Uterus (tissue), 3 donors: ENCODE measurements at regions not wholly inside any gene's neighbourhood (a gene's known extent, or its start where the extent isn't known, plus 50 kb on each side); places are given as distances from the start of the nearest gene placed in this dataset.

ENCODE experiments used
- DNase-seq, 2 donors: peaks; one replicate each; pipeline ENCODE4 v3.0.0-alpha.2; 2019 to 2020
- H3K27ac ChIP-seq, 2 donors: fragments of 200-600 bp; sonication (generic); 1 replicate in 1 of 2; 2 replicates in 1 of 2; pipeline ENCODE4 v1.5.1; 2016 to 2018
- H3K27me3 ChIP-seq, 2 donors: fragments of 200-600 bp; sonication (generic); one replicate each; pipeline ENCODE4 v1.5.1; 2018 to 2019; ENCODE audit warnings: control low read depth in 1 of 2
- H3K36me3 ChIP-seq, 2 donors: fragments of 200-600 bp; sonication (generic); one replicate each; pipeline ENCODE4 v1.5.1; 2019; ENCODE audit warnings: control low read depth in 1 of 2
- H3K4me1 ChIP-seq, 2 donors: fragments of 200-600 bp; sonication (generic); one replicate each; pipeline ENCODE4 v1.5.1; 2018 to 2019; ENCODE audit warnings: control low read depth in 1 of 2
- H3K4me3 ChIP-seq, 2 donors: fragments of 200-600 bp; sonication (generic); 1 replicate in 1 of 2; 2 replicates in 1 of 2; pipeline ENCODE4 v1.5.1; 2018 to 2019; ENCODE audit warnings: mild to moderate bottlenecking in 1 of 2
- H3K9me3 ChIP-seq, 2 donors: fragments of 200-600 bp; sonication (generic); one replicate each; pipeline ENCODE4 v1.5.1; 2019; ENCODE audit warnings: control low read depth in 1 of 2
- CTCF ChIP-seq, 4 experiments: fragments of 200-600 bp in 2 of 4; fragments of 450-650 bp in 2 of 4; sonication (generic) in 2 of 4; IDR thresholded peaks; one replicate each; pipeline ENCODE4 v1.5.1; 2016 to 2019; ENCODE audit warnings: antibody characterized with exemption in 4 of 4, mild to moderate bottlenecking in 2 of 4, moderate library complexity in 1 of 4
- POLR2A ChIP-seq, 2 donors: fragments of 450-650 bp; IDR thresholded peaks; one replicate each; pipeline ENCODE4 v1.6.1; 2016; ENCODE audit warnings: antibody characterized with exemption in 2 of 2, mild to moderate bottlenecking in 1 of 2, moderate library complexity in 1 of 2
- intact Hi-C: fragments of 100-400 bp; cut with DNase I; formaldehyde crosslinking; loops from one replicate; pipeline ENCODE4 v1.15.1; 2023; ENCODE audit warnings: low total_unique reads
- donor health status: DM: yes; HTN: yes; CAD: no.

- H3K9me3 ChIP-seq, result no peaks in the 10 kb centered on the region
- TF ChIP-seq CTCF (IDR thresholded peaks at IDR 0.05), result no peak
- no peak for TF ChIP-seq POLR2A (IDR thresholded peaks at IDR 0.05)
- H3K36me3 ChIP-seq, result no peaks in the 10 kb centered on the region
- no peaks in the 10 kb centered on the region for H3K4me1 ChIP-seq
- no peak overlapping the region for H3K27ac ChIP-seq
- intact Hi-C loops, result no loop called here
- no peak overlapping the region for H3K4me3 ChIP-seq
- H3K27me3 ChIP-seq, result no peaks in the 10 kb centered on the region
- DNase-seq, result no peak
These were observed 484.1 kb downstream of the SMARCA1 start for GRCh38 chrX:129039176-129039575.

- no peaks in the 10 kb centered on the region for H3K4me1 ChIP-seq
- no peaks in the 10 kb centered on the region for H3K27me3 ChIP-seq
- TF ChIP-seq CTCF (IDR thresholded peaks at IDR 0.05) (no peak), POLR2A (IDR thresholded peaks at IDR 0.05) (no peak)
- H3K9me3 ChIP-seq, result no peaks in the 10 kb centered on the region
- H3K4me3 ChIP-seq, result no peak overlapping the region
- intact Hi-C loops, result no loop called here
- no peaks in the 10 kb centered on the region for H3K36me3 ChIP-seq
- no peak overlapping the region for H3K27ac ChIP-seq
- DNase-seq, result no peak
These were observed 485.9 kb downstream of the SMARCA1 start for GRCh38 chrX:129037389-129037788.

- TF ChIP-seq CTCF (IDR thresholded peaks at IDR 0.05), result no peak
- TF ChIP-seq POLR2A (IDR thresholded peaks at IDR 0.05), result no peak
- intact Hi-C loops, result no loop called here
- Histone ChIP-seq H3K27ac (no peak overlapping the region), H3K4me3 (no peak overlapping the region), H3K36me3 (no peaks in the 10 kb centered on the region), H3K27me3 (no peaks in the 10 kb centered on the region), H3K9me3 (no peaks in the 10 kb centered on the region), H3K4me1 (no peaks in the 10 kb centered on the region)
- no peak for DNase-seq
These were observed 488.1 kb downstream of the SMARCA1 start for GRCh38 chrX:129035180-129035579.

- Histone ChIP-seq H3K9me3 (no peaks in the 10 kb centered on the region), H3K4me3 (no peak overlapping the region), H3K4me1 (no peaks in the 10 kb centered on the region), H3K27ac (no peak overlapping the region), H3K27me3 (no peaks in the 10 kb centered on the region), H3K36me3 (no peaks in the 10 kb centered on the region)
- no peak for DNase-seq
- TF ChIP-seq CTCF (IDR thresholded peaks at IDR 0.05) (no peak), POLR2A (IDR thresholded peaks at IDR 0.05) (no peak)
- intact Hi-C loops, result no loop called here
These were observed 489.1 kb downstream of the SMARCA1 start for GRCh38 chrX:129034196-129034595.

- H3K36me3 ChIP-seq, result no peaks in the 10 kb centered on the region
- TF ChIP-seq CTCF (IDR thresholded peaks at IDR 0.05) (no peak), POLR2A (IDR thresholded peaks at IDR 0.05) (no peak)
- DNase-seq, result no peak
- intact Hi-C loops, result no loop called here
- H3K27ac ChIP-seq, result no peak overlapping the region
- H3K27me3 ChIP-seq, result no peaks in the 10 kb centered on the region
- no peaks in the 10 kb centered on the region for H3K9me3 ChIP-seq
- no peak overlapping the region for H3K4me3 ChIP-seq
- no peaks in the 10 kb centered on the region for H3K4me1 ChIP-seq
These were observed 497.1 kb downstream of the SMARCA1 start for GRCh38 chrX:129026202-129026601.
